Ascending aorta (tissue), 2 donors: ENCODE measurements at regions not wholly inside any gene's neighbourhood (a gene's known extent, or its start where the extent isn't known, plus 50 kb on each side); places are given as distances from the start of the nearest gene placed in this dataset.
"Not testable (repeated sequence)": the region's sequence is repeated elsewhere in the genome, so short reads cannot be mapped to it uniquely, and the experiment has no call there.

ENCODE experiments used
- DNase-seq, 2 donors: peaks; one replicate each; pipeline ENCODE4 v3.0.0-alpha.2; 2019; ENCODE audit warnings: low spot score in 2 of 2
- H3K27ac ChIP-seq, 2 donors: fragments of 200-600 bp; sonication (generic); one replicate each; pipeline ENCODE4 v1.5.1; 2016 to 2017; ENCODE audit warnings: mild to moderate bottlenecking in 1 of 2
- H3K27me3 ChIP-seq: fragments of 200-600 bp; sonication (generic); one replicate; pipeline ENCODE4 v1.5.1; 2017
- H3K36me3 ChIP-seq, 2 donors: fragments of 200-600 bp; sonication (generic); one replicate each; pipeline ENCODE4 v1.5.1; 2016
- H3K4me1 ChIP-seq, 2 donors: fragments of 200-600 bp; sonication (generic); one replicate each; pipeline ENCODE4 v1.5.1; 2016 to 2017; ENCODE audit warnings: mild to moderate bottlenecking in 1 of 2
- H3K4me3 ChIP-seq, 2 donors: fragments of 200-600 bp; sonication (generic); one replicate each; pipeline ENCODE4 v1.5.1; 2016 to 2017; ENCODE audit warnings: mild to moderate bottlenecking in 1 of 2
- H3K9me3 ChIP-seq, 2 donors: fragments of 200-600 bp; sonication (generic); one replicate each; pipeline ENCODE4 v1.5.1; 2016
- intact Hi-C: fragments of 100-400 bp; cut with DNase I; formaldehyde crosslinking; loops from one replicate; pipeline ENCODE4 v1.15.1; 2023

DNA sequence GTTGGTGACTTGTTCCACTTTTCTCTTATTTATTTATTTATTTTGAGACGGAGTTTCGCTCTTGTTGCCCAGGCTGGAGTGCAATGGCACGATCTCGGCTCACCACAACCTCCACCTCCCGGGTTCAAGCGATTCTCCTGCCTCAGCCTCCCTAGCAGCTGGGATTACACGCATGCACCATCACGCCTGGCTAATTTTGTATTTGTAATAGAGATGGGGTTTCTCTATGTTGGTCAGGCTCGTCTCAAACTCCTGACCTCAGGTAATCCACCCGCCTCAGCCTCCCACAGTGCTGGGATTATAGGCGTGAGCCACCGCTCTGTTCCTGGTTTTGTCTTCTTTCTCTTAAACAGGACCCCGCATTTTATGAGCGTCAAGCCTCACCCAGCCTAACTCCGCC is 57.3 kb upstream of the METTL9 start:
- H3K36me3 ChIP-seq, H3K9me3 ChIP-seq, H3K27me3 ChIP-seq, H3K27ac ChIP-seq, intact Hi-C loops, DNase-seq, H3K4me3 ChIP-seq: not testable (repeated sequence)
- H3K4me1 ChIP-seq: peaks cover 0 to 15% of the 10 kb centered on the region in 2 donors

DNA sequence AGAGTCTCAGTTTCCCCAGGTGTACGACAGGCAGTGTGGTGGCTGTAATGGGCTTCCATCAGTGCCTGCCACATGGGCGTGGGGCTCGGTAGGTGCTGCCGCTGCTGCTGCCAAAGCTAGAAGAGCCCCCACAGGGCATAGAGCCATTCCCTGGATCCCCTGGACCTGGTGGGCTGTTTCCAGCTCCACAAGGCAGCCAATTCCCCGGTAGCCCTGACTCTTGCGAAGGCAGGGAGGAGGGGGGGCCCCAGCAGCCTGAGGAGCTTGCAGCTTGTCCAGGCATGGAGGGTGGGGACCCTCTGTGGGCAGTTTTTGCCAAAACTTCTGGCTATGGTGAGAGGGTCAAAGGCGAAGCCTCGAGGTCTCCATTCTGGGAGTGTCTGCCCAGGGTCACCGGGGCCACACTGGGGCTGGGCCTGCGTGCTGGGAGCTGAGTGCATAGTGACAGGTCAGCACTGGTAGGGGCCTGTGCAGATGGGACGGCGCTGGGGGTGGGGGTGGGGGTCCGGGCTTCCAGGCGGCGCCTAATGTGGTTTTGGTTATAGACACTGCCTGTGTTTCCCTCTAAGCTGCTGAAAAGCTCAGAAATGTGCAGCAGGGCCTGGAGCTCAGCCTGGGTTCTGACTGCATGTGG is 56.8 kb upstream of the METTL9 start:
- Histone ChIP-seq H3K4me1 (peaks cover 0 to 15% of the 10 kb centered on the region in 2 donors), H3K27ac (peak overlapping the region; percentile 69 to 88)
- DNase-seq, H3K9me3 ChIP-seq, H3K27me3 ChIP-seq, intact Hi-C loops, H3K36me3 ChIP-seq, H3K4me3 ChIP-seq: not testable (repeated sequence)

DNA sequence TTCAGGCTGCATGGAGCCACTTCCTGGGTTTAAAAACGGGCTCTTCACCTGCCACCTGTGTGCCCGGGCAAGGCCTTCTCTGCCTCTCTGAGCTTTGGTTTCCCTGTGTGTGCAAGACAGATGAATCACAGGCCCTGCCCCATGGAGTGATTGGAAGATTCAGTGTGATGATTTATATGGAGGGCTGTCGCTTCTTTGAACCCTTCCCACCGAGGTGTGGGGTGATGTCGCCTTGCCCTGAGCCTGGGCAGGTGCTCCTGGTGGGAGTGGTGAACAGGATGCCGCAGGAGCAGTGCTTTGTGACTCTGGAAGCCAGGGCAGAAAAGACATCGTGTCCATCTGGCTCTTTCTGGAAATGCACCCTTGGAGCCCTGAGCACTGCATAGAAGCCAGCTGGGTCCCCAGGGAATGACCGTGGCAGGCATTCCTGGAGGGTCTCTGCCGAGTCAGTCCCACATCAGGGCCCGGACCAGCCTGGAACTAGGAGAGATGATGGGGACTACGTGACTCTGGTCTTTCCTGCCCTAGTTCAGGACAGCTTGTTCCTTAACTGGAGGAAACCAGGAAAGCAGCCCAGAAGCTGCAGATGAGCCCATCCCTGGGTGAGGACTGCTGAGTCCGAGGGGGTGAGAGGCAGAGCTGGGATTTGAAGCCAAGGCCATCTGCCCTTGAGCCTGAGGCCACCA is 56.1 kb upstream of the METTL9 start:
- H3K4me3 ChIP-seq, H3K36me3 ChIP-seq, H3K27me3 ChIP-seq, intact Hi-C loops, DNase-seq, H3K9me3 ChIP-seq: not testable (repeated sequence)
- Histone ChIP-seq H3K27ac (peak overlapping the region; percentile 69 to 88), H3K4me1 (peaks cover 0 to 15% of the 10 kb centered on the region in 2 donors)

GRCh38 chr16:21545664-21546326 is 53.6 kb upstream of the METTL9 start:
- H3K36me3 ChIP-seq, intact Hi-C loops, H3K9me3 ChIP-seq, H3K27ac ChIP-seq, H3K4me1 ChIP-seq, DNase-seq, H3K27me3 ChIP-seq, H3K4me3 ChIP-seq: not testable (repeated sequence)

DNA sequence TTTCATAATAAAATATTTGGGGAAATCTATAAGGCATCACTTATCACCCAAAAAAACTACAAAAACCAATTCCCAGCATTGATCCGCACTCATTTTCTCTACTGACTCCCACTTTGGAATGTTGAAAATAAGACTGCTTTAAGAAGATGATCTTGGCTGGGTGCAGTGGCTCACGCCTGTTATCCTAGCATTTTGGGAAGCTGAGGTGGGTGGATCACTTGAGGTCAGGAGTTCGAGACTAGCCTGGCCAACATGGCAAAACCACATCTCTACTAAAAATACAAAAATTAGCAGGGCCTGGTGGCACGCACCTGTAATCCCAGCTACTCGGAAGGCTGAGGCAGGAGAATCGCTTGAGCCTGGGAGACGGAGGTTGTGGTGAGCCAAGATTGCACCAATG is 50.0 kb upstream of the METTL9 start:
- H3K27me3 ChIP-seq, H3K4me1 ChIP-seq, intact Hi-C loops, H3K9me3 ChIP-seq, H3K4me3 ChIP-seq, H3K27ac ChIP-seq, DNase-seq, H3K36me3 ChIP-seq: not testable (repeated sequence)
